Right lobe of liver (tissue), 4 donors: ENCODE measurements at regions not wholly inside any gene's neighbourhood (a gene's known extent, or its start where the extent isn't known, plus 50 kb on each side); places are given as distances from the start of the nearest gene placed in this dataset.
"Not testable (repeated sequence)": the region's sequence is repeated elsewhere in the genome, so short reads cannot be mapped to it uniquely, and the experiment has no call there.

ENCODE experiments used
- POLR2A ChIP-seq: fragments of 450-650 bp; IDR thresholded peaks from one replicate; pipeline ENCODE4 v1.6.1; 2017; ENCODE audit warnings: antibody characterized with exemption, mild to moderate bottlenecking
- TF ChIP-seq, protein P1 (sequence below), 4 donors: fragments of 200-600 bp in 3 of 4; fragments of 450-650 bp in 1 of 4; IDR thresholded peaks; one replicate each; pipeline versions ENCODE4 v1.5.1 to v1.8.0; 2016 to 2022; ENCODE audit warnings: antibody characterized with exemption in 4 of 4, mild to moderate bottlenecking in 2 of 4
- donor health status: DM: no; HTN: no; CAD: no.
- donor health status: DM: no; HTN: no; CAD: no.
- donor health status: DM: no; HTN: yes; CAD: no.

DNA sequence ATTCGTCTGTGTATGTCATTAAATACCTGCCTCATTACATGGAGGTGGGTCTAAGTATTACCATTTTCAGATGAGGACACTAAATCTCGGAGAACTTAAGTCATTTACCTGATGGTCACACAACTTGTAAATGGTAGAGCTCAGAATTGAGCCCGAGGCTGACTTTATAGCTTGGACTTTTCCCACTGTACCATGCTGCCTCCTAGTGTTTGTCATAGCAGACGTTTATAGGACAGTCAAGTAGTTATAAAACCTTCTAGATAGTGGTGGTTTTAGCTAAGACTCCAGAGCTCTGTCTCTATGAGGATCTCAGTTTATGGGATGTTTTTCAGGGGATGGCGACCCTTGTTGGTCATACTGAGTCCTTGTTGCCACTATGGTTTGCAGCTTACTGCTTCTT lies 271.8 kb downstream of the ZNF37A start:
- TF ChIP-seq, protein P1, sequence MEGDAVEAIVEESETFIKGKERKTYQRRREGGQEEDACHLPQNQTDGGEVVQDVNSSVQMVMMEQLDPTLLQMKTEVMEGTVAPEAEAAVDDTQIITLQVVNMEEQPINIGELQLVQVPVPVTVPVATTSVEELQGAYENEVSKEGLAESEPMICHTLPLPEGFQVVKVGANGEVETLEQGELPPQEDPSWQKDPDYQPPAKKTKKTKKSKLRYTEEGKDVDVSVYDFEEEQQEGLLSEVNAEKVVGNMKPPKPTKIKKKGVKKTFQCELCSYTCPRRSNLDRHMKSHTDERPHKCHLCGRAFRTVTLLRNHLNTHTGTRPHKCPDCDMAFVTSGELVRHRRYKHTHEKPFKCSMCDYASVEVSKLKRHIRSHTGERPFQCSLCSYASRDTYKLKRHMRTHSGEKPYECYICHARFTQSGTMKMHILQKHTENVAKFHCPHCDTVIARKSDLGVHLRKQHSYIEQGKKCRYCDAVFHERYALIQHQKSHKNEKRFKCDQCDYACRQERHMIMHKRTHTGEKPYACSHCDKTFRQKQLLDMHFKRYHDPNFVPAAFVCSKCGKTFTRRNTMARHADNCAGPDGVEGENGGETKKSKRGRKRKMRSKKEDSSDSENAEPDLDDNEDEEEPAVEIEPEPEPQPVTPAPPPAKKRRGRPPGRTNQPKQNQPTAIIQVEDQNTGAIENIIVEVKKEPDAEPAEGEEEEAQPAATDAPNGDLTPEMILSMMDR (IDR thresholded peaks at IDR 0.05) = peak; percentile 28 to 54 (median 50)
- not testable (repeated sequence) for TF ChIP-seq POLR2A
